Sciatic nerve (tissue), 2 donors: ENCODE measurements at regions not wholly inside any gene's neighbourhood (a gene's known extent, or its start where the extent isn't known, plus 50 kb on each side); places are given as distances from the start of the nearest gene placed in this dataset.

ENCODE experiments used
- ATAC-seq: fragments of 200-7000 bp; cut with Tn5 transposase; one replicate; pipeline ENCODE4 v1.9.1; 2020; ENCODE audit warnings: mild to moderate bottlenecking, moderate library complexity
- DNase-seq: peaks from one replicate; pipeline ENCODE4 v3.0.0-alpha.2; 2020; ENCODE audit warnings: low spot score
- intact Hi-C: fragments of 100-400 bp; cut with DNase I; formaldehyde crosslinking; loops from one replicate; pipeline ENCODE4 v1.14.2; 2022
- donor health status: DM: no; HTN: no; CAD: no.
- donor health status: DM: no; HTN: no; CAD: no.

- ATAC-seq (no peak), DNase-seq (no peak)
- intact Hi-C loops = no loop called here
Observed at GRCh38 chr3:72233571-72233970, 448.6 kb upstream of the PROK2 start.

GRCh38 chr3:72232777-72233176 is 447.8 kb upstream of the PROK2 start:
- intact Hi-C loops = no loop called here
- DNase-seq = no peak
- no peak for ATAC-seq

GRCh38 chr3:72232331-72232730 is 447.4 kb upstream of the PROK2 start:
- ATAC-seq (no peak), DNase-seq (no peak)
- intact Hi-C loops = no loop called here

DNA sequence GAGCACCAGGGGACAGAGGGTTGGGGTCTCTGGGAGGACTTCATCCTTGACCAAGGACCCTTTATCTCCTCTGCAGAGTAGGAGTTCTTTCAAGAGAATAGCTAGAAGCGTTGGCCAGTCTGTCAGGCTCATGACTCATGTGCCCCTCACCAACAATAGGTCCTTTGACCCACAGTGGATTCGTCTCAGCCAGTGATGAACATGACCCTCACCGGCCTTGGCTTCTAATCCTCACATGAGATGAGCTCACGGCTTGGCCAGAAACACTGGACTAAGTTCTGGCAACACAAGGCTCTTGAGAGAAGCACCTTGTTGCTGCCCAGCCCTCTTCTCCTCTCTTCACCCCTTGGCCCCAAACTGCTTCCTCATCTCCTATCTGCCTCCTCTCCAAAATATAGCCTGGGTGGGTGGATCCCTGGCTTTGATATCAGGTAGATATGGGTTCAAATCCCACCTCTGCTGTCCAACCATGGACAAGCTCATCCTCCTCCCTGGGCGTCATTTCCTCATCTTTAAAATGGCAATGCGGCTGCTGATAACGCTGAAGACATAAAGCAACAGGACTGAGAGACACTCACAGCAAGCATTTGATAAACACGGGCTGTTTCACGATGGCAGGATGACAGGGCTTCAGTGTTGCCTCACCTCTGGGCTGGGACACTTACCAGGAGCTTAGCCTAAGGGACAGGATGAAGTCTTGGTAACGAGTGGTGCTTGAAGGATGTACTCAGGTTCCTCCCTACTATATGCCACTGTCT is 446.7 kb upstream of the PROK2 start:
- no peak for DNase-seq
- peak; percentile 51 for ATAC-seq

GRCh38 chr3:72230774-72231379 is 445.9 kb upstream of the PROK2 start:
- intact Hi-C loops = no loop called here
- ATAC-seq (peak; percentile 20), DNase-seq (no peak)

More for the DNA sequence above, 446.7 kb upstream of the PROK2 start:
- intact Hi-C loops = no loop called here

DNA sequence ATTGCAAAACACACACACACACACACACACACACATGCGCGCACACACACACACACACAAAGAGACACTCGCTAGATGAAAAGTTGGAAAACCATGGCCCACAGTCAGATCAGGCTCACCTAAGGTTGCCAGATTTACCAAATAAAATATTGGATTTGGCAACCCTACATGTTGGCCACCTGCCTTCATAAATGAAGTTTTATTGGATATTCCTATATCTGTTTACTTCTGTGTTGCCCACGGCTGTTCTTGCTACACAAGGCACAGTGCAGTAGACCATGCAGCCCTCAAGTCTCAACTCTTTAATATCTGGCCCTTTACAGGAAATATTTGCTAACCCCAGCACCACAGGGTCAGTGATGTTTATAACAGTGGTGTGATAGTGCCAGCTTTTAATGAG is 445.0 kb upstream of the PROK2 start:
- DNase-seq (no peak), ATAC-seq (no peak)
- intact Hi-C loops = no loop called here

DNA sequence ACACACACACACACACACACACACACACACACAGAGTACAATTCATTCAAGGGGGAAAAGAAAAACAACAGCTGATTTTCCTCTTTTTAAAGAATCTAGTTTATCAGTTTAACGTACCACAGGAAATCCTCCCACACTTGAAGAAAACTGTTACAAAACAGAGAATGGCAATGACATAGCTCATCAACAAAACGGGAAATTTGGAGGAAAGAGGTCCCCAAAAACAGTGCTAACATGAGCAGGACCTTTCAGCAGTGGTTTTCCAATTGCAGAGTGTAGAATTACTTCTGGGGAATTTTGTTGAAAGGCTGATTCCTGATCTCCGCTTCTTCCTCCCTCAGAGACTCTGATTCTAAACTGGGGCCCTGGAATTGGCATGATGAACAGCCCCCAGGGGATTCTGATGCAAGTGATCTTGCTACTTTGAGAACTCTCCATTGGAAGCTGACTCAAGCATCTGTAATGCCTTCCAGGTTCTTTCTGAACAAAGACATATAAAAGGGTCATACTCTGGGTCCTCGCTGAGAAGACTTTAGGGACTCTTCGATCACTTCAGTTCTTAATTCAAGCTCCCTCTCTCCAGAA is 442.6 kb upstream of the PROK2 start:
- ATAC-seq (no peak), DNase-seq (no peak)
- intact Hi-C loops = no loop called here

- intact Hi-C loops = no loop called here
- ATAC-seq (no peak), DNase-seq (no peak)
Observed at GRCh38 chr3:72224804-72225509, 440.0 kb upstream of the PROK2 start.

- ATAC-seq = no peak
- intact Hi-C loops = no loop called here
- no peak for DNase-seq
Observed at GRCh38 chr3:72223628-72224027, 438.7 kb upstream of the PROK2 start.

GRCh38 chr3:72223116-72223515 is 438.2 kb upstream of the PROK2 start:
- intact Hi-C loops = no loop called here
- peak; percentile 80 for ATAC-seq
- no peak for DNase-seq

- DNase-seq (no peak), ATAC-seq (no peak)
- intact Hi-C loops = no loop called here
Observed at GRCh38 chr3:72222410-72222809, 437.5 kb upstream of the PROK2 start.

- no peak for DNase-seq
- intact Hi-C loops = no loop called here
- no peak for ATAC-seq
Observed at GRCh38 chr3:72220946-72221345, 436.0 kb upstream of the PROK2 start.

GRCh38 chr3:72219752-72220151 is 434.8 kb upstream of the PROK2 start:
- ATAC-seq (no peak), DNase-seq (no peak)
- intact Hi-C loops = no loop called here

GRCh38 chr3:72217570-72217969 is 432.6 kb upstream of the PROK2 start:
- intact Hi-C loops = no loop called here
- DNase-seq (no peak), ATAC-seq (no peak)

DNA sequence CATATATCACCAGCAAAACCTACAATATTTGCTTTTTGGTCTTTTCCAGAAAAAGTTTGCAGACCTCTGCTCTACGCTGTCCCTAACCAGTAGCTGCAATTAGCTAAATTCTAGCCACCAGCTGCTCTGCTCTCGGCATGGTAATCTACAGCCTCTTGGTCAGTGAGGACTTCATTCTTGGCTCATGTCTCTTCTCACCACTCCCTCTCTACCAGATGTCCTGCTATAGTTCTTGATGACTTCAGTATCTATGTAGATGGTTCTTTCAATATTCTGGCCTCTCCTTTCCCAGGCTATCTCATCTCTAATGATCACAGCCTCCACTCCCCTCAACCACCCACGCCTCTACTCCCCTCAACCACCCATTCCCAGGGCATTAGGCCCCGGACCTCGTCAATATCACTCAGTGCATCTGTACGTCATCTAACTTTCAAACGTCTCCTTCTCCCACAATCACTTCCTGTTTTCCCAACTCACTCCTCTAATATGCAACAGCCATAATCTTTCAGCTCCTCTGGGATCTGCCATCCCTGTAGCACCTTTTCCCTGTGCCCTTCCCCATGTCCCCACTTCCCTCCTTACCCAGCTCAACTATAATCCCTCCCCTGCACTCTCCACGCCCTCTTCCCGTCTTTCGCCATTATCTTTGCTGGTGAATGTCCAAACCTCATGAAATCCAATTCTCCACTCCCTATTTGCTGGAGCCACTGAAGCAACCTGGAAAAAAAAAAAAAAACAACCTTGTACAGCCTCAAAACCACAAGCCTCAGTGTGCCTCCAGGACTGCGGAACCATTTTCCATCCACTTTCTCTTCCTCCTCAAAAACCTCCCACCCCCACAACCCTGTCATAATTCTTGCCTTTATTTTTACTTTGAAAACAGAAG is 429.4 kb upstream of the PROK2 start:
- peak; percentile 65 for ATAC-seq
- DNase-seq = no peak
- intact Hi-C loops = no loop called here

- DNase-seq = no peak
- intact Hi-C loops = no loop called here
- ATAC-seq = no peak
Observed at GRCh38 chr3:72213296-72214065, 428.5 kb upstream of the PROK2 start.

GRCh38 chr3:72212396-72212795 is 427.4 kb upstream of the PROK2 start:
- no peak for DNase-seq
- intact Hi-C loops = no loop called here
- no peak for ATAC-seq

GRCh38 chr3:72210261-72210660 is 425.3 kb upstream of the PROK2 start:
- DNase-seq (no peak), ATAC-seq (no peak)
- intact Hi-C loops = no loop called here
